AG09309 (cell line): ENCODE measurements at regions not wholly inside any gene's neighbourhood (a gene's known extent, or its start where the extent isn't known, plus 50 kb on each side); places are given as distances from the start of the nearest gene placed in this dataset.

Experiments used
- DNase-seq: peaks from one replicate; pipeline ENCODE4 v3.0.0-alpha.2; 2010; ENCODE audit warnings: low read depth
- H3K4me3 ChIP-seq: 2 replicates; pipeline ENCODE4 v1.5.1; 2011; ENCODE audit warnings: mild to moderate bottlenecking, low read depth, low read length, moderate library complexity; ENCODE audit not compliant: control insufficient read depth
- TF ChIP-seq, protein P1 (sequence below): IDR thresholded peaks from 2 replicates; pipeline ENCODE4 v1.5.1; 2011; ENCODE audit warnings: mild to moderate bottlenecking, low read depth, low read length, inconsistent platforms; ENCODE audit not compliant: insufficient read depth, control insufficient read depth; ENCODE audit errors: missing control alignments

DNA sequence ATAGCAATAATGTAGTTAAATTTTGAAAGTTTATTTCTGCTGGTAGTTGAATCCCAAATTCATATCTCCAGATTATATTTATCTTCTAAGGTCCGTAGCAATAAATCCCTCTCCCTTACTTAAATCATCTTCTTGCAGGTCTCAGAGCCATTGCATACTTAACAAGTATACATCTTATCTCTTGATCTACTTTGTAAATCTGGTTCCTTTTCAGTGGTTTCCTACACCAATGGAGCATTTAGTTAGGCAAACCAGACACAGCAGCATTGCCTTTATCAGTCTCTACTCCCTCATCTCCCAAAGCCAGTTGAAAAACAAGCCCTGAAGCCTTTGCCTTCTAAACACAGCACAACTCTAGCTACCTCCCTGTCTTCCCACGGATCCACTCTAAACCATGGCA, 440.9 kb downstream of the CNTN6 start:
- no peak overlapping the region for H3K4me3 ChIP-seq

DNA sequence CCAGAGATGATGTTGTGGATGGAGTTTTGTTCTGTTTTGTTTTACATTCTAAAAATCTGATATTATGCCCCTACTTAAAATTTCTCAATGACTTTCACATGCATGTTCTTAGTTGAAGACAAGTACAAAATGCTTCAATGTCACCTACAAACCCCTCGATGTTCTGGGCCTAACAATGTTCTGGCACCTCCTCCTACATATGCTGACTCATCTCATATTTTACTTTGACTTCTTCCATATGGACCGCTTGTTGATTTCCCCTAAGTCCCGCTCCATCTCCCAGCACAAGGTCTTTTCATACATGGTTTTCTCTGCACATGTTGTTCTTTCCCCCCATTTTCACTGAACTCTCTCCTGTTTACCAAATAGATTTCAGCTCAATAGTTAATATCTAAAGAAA, 441.4 kb downstream of the CNTN6 start:
- no peak overlapping the region for H3K4me3 ChIP-seq
- TF ChIP-seq, protein P1, sequence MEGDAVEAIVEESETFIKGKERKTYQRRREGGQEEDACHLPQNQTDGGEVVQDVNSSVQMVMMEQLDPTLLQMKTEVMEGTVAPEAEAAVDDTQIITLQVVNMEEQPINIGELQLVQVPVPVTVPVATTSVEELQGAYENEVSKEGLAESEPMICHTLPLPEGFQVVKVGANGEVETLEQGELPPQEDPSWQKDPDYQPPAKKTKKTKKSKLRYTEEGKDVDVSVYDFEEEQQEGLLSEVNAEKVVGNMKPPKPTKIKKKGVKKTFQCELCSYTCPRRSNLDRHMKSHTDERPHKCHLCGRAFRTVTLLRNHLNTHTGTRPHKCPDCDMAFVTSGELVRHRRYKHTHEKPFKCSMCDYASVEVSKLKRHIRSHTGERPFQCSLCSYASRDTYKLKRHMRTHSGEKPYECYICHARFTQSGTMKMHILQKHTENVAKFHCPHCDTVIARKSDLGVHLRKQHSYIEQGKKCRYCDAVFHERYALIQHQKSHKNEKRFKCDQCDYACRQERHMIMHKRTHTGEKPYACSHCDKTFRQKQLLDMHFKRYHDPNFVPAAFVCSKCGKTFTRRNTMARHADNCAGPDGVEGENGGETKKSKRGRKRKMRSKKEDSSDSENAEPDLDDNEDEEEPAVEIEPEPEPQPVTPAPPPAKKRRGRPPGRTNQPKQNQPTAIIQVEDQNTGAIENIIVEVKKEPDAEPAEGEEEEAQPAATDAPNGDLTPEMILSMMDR: no peak
- DNase-seq: no peak

More for the DNA sequence above, 440.9 kb downstream of the CNTN6 start:
- TF ChIP-seq, protein P1: no peak
- DNase-seq: no peak

DNA sequence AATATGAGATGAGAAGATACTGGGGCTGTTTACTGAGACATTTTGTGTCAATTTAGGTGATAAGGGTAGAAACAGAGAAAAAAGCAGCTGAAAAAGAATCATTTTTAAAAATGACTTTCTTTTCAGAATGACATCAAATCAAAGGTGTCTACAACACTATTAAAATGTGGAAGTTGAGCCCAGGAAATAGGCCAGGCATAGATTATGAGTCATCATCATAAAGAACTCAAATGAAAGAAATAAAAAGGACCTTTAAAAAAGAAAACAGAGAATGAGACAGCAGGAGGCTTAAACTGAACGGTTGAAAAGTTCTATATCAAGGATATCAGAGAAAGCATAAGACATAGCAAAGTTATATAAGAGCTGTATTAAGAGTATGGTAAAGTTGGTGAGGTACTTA, 442.5 kb downstream of the CNTN6 start:
- no peak for DNase-seq
- H3K4me3 ChIP-seq: no peak overlapping the region
- TF ChIP-seq, protein P1: no peak

DNA sequence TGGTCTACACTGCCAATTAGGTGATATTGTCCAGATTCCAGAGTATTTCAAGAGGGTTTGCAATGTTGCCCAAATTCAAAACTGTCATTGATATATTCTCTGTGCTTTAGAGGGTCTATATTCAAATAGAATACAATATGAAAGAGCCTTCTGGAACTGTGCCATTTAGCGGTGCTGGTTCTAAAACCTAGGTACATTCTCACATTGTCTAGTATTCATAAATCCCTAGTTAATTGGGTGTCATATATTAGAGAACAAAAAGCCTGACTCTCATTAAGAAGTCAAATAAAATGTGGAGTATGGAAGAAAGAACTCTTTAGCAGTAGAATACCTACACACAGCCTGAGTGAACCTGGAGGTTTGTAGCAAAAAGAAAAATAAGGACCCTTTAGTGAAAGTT, 447.9 kb downstream of the CNTN6 start:
- TF ChIP-seq, protein P1: no peak

DNA sequence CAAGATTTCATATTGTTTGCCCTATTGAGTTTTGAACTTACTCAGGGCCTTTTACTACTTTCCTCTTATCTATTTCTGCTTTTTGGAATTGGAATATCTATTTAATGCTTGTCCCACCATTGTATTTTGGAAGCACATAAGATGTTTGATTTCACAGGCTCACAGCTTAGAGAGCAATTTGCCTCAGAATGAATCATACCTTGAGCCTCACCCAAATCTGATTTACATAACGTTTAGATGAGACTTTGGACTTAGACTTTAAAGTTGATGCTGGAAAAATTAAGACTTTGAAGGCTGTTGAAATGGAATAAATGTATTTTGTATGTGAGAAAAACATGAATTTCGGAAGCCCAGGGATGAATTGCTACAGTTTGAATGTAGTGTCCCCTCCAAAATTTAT, 458.9 kb downstream of the CNTN6 start:
- TF ChIP-seq, protein P1: no peak
- DNase-seq: no peak
- H3K4me3 ChIP-seq: no peak overlapping the region

More for the DNA sequence above, 447.9 kb downstream of the CNTN6 start:
- no peak overlapping the region for H3K4me3 ChIP-seq
- no peak for DNase-seq

DNA sequence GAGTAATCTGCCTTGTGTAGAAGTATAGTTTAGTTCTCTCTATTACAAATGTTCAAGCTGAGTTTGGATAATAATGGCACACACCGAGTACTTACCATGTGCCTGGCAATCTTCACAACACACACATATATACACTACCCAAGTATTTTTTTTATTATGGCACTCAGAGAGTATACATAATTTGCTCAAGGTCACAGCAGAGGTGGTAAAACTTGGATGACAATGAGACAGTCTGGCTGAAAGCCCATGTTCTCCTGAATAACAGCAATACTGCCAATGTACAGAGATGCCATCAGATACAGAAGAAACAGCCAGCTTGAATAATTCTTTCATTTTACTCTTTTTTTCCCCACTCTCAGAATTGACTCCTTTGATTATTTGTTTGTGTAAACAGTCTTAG, 460.0 kb downstream of the CNTN6 start:
- H3K4me3 ChIP-seq: no peak overlapping the region
- DNase-seq: no peak
- TF ChIP-seq, protein P1: no peak

DNA sequence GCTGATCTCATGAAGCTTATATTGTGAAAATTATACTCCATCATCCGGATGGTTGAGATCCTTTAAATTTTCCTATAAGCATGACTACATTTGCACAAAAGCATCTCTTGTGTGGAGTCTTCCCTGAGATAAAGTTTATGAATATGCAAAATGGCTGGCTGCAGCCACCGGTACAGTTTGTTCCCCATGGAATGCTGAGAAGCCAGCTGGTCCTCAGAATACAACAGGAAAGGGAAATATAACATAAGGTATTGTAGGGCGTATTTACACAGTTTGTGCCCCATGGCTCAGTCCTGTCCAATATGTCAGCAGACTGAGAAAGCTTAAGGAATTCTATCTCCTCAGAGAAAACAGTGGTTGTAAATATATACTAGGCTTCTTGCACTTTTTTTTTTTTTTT, 468.6 kb downstream of the CNTN6 start:
- TF ChIP-seq, protein P1: no peak
- H3K4me3 ChIP-seq: no peak overlapping the region
- DNase-seq: no peak
